K562 (cell line): ENCODE measurements at regions not wholly inside any gene's neighbourhood (a gene's known extent, or its start where the extent isn't known, plus 50 kb on each side); places are given as distances from the start of the nearest gene placed in this dataset.

Source experiments
- ATAC-seq: fragments of 200-7000 bp; cut with Tn5 transposase; 3 replicates; pipeline ENCODE4 v1.9.1; 2020; ENCODE audit warnings: moderate library complexity
- BruUV-seq: library from RNA; stranded (reverse); fragments of 400-500 nt; replicated peaks from 2 replicates; lab custom pipeline; 2021; lab: Mats Ljungman, UMichigan
- CTCF ChIA-PET: fragments of 300-600 bp; formaldehyde crosslinking; extraction: SDS; loops from one replicate; lab custom pipeline; 2021; ENCODE audit warnings: low intra/inter-chr PET ratio; lab: Yijun Ruan, JAX
- POLR2A ChIA-PET: fragments of 300-600, 350-650 bp; sonication (Branson Sonifier 250); formaldehyde crosslinking; extraction: SDS; loops from one replicate; lab custom pipeline; 2021; ENCODE audit warnings: antibody characterized with exemption, inconsistent platforms; lab: Yijun Ruan, JAX
- DNase-seq, 4 experiments: peaks; one replicate each; pipeline versions ENCODE4 v3.0.0 to v3.0.0-alpha.2; 2011 to 2018; ENCODE audit warnings: low spot score in 3 of 4, mixed read lengths in 3 of 4; ENCODE audit errors: extremely low read depth in 1 of 4
- FAIRE-seq: peaks from 2 replicates; lab custom pipeline; 2011; peaks lifted over from hg19 to GRCh38; lab: Jason Lieb, UNC
- H2AFZ ChIP-seq: 2 replicates; pipeline ENCODE4 v1.6.0; 2011; ENCODE audit warnings: low read depth, low read length, control low read depth, inconsistent platforms
- H3K27ac ChIP-seq: fragments of 200-600 bp; 3 replicates; pipeline ENCODE4 v1.8.0; 2011; ENCODE audit warnings: low read depth, mild to moderate bottlenecking, control low read depth, inconsistent platforms, low read length, moderate library complexity, mixed read lengths; ENCODE audit errors: extremely low read depth
- H3K27me3 ChIP-seq, 2 experiments: fragments of 300-600 bp in 1 of 2; 2 replicates in 1 of 2; 3 replicates in 1 of 2; pipeline versions ENCODE4 v1.6.0 to v1.8.0; 2011; ENCODE audit warnings: inconsistent platforms in 2 of 2, low read length in 2 of 2, mild to moderate bottlenecking in 1 of 2, mixed read lengths in 1 of 2, moderate library complexity in 1 of 2; ENCODE audit not compliant: control insufficient read depth in 2 of 2, insufficient read depth in 2 of 2
- H3K36me3 ChIP-seq: fragments of 300-600 bp; 3 replicates; pipeline ENCODE4 v1.8.0; 2011; ENCODE audit warnings: mild to moderate bottlenecking, low read length, inconsistent platforms; ENCODE audit not compliant: control insufficient read depth, insufficient read depth
- H3K4me1 ChIP-seq, 2 experiments: fragments of 200-600 bp in 1 of 2; replicated peaks in 1 of 2; 2 replicates in 1 of 2; 3 replicates in 1 of 2; pipeline versions ENCODE4 v1.5.1 to v1.8.0; 2011; ENCODE audit warnings: inconsistent platforms in 2 of 2, low read length in 2 of 2, mild to moderate bottlenecking in 1 of 2, mixed read lengths in 1 of 2, moderate library complexity in 1 of 2; ENCODE audit not compliant: control insufficient read depth in 2 of 2, insufficient read depth in 2 of 2
- H3K4me2 ChIP-seq: 2 replicates; pipeline ENCODE4 v1.6.1; 2011; ENCODE audit warnings: low read length, control low read depth, inconsistent platforms, mixed read lengths; ENCODE audit not compliant: insufficient read depth
- H3K4me3 ChIP-seq: fragments of 200-600 bp; sonication (generic), shearing (Covaris generic); 2 replicates; pipeline ENCODE4 v1.5.1; 2016; ENCODE audit warnings: control low read depth, inconsistent platforms
- H3K79me2 ChIP-seq: fragments of 200-600 bp; 3 replicates; pipeline ENCODE4 v1.8.0; 2011; ENCODE audit warnings: low read length, inconsistent platforms; ENCODE audit not compliant: control insufficient read depth, insufficient read depth
- H3K9ac ChIP-seq, 2 experiments: 2 replicates each; pipeline versions ENCODE4 v1.6.0 to v1.6.1; 2011; ENCODE audit warnings: low read depth in 2 of 2, low read length in 2 of 2, control low read depth in 1 of 2, inconsistent platforms in 1 of 2, mild to moderate bottlenecking in 1 of 2, mixed read lengths in 1 of 2; ENCODE audit not compliant: insufficient read depth in 1 of 2
- H3K9me1 ChIP-seq: one replicate; pipeline ENCODE4 v1.6.0; 2011; ENCODE audit warnings: inconsistent platforms, mild to moderate bottlenecking, low read length, moderate library complexity; ENCODE audit not compliant: control insufficient read depth, insufficient read depth
- H3K9me3 ChIP-seq: replicated peaks from 2 replicates; pipeline ENCODE4 v1.5.1; 2011; ENCODE audit warnings: low read depth, low read length, inconsistent platforms; ENCODE audit not compliant: control insufficient read depth, insufficient read depth
- H4K20me1 ChIP-seq: replicated peaks from 2 replicates; pipeline ENCODE4 v1.6.1; 2011; ENCODE audit warnings: low read length, inconsistent platforms, mixed read lengths; ENCODE audit not compliant: control insufficient read depth, insufficient read depth
- ERF ChIP-seq: fragments of 450-650 bp; formaldehyde crosslinking; IDR thresholded peaks from 2 replicates; pipeline ENCODE4 v1.4.0; 2020; ENCODE audit warnings: mild to moderate bottlenecking, mixed read lengths
- HDAC3 ChIP-seq: fragments of 450-650 bp; IDR thresholded peaks from 2 replicates; pipeline ENCODE4 v1.6.1; 2018; ENCODE audit warnings: borderline replicate concordance, mild to moderate bottlenecking, moderate library complexity; ENCODE audit not compliant: partially characterized antibody
- POLR2AphosphoS5 ChIP-seq: IDR thresholded peaks from 2 replicates; pipeline ENCODE4 v1.6.1; 2011; ENCODE audit warnings: mild to moderate bottlenecking, low read depth, low read length, moderate library complexity; ENCODE audit not compliant: control insufficient read depth, insufficient read depth
- REST ChIP-seq, 2 experiments: fragments of 450-650 bp; formaldehyde crosslinking in 1 of 2; IDR thresholded peaks; 2 replicates each; pipeline versions ENCODE4 v1.4.0 to v1.6.1; 2014 to 2020; ENCODE audit warnings: mild to moderate bottlenecking in 2 of 2, borderline replicate concordance in 1 of 2, low read depth in 1 of 2
- WGBS: fragments of 100-300 bp; shearing (Covaris generic); methylation state at CpG from one replicate; pipeline ENCODE4 v1.1.6; 2016; ENCODE audit warnings: low coverage, mixed read lengths; ENCODE audit not compliant: insufficient coverage; ENCODE audit errors: missing lambda C conversion rate; 5-methylcytosine and 5-hydroxymethylcytosine counted together
- in situ Hi-C: fragments of 300-500 bp; cut with MboI; formaldehyde crosslinking; loops from 4 replicates; pipeline ENCODE4 v1.15.0; 2018; ENCODE audit warnings: inconsistent platforms, mixed read lengths
- intact Hi-C: fragments of 100-400 bp; cut with micrococcal nuclease; formaldehyde crosslinking; loops from 2 replicates; pipeline ENCODE4 v1.14.2; 2022

- TF ChIP-seq REST (IDR thresholded peaks at IDR 0.05; ENCODE audit: borderline replicate concordance) (peak; percentile 15; the same call in 1 of the 2 replicates), REST (CRISPR knock-in tag; IDR thresholded peaks at IDR 0.05; ENCODE audit: low read depth) (no peak)
Measured at GRCh38 chr3:11944052-11944673, 60.0 kb upstream of the SYN2 start (continued).

GRCh38 chr3:11948331-11948730 lies 55.9 kb upstream of the SYN2 start:
- ATAC-seq (no peak), DNase-seq (no peak), FAIRE-seq (no peak)
- no TSS peak for BruUV-seq
- Histone ChIP-seq H3K9me1 (no peaks in the 10 kb centered on the region), H3K9ac (no peak overlapping the region), H4K20me1 (no peaks in the 10 kb centered on the region), H3K4me2 (no peak overlapping the region), H3K79me2 (no peaks in the 10 kb centered on the region), H3K36me3 (no peaks in the 10 kb centered on the region), H3K27ac (no peak overlapping the region), H3K9me3 (peaks cover 2% of the 10 kb centered on the region; the same call in 1 of the 2 replicates), H3K27me3 (peaks cover 4% of the 10 kb centered on the region in 2 experiments; a peak in 2 of 5 replicates), H2AFZ (no peak overlapping the region), H3K4me3 (no peak overlapping the region), H3K4me1 (no peaks in the 10 kb centered on the region)
- CTCF ChIA-PET, result no interaction called here
- 0% methylated on average over 3 of the region's 3 CpGs for WGBS
- intact Hi-C loops (no loop called here), in situ Hi-C loops (no loop called here)
- TF ChIP-seq ERF (CRISPR knock-in tag) (no peak), POLR2AphosphoS5 (no peak), HDAC3 (no peak)
- POLR2A ChIA-PET, result no interaction called here
